Vagina (tissue), 2 donors: ENCODE measurements at regions not wholly inside any gene's neighbourhood (a gene's known extent, or its start where the extent isn't known, plus 50 kb on each side); places are given as distances from the start of the nearest gene placed in this dataset.

Source experiments
- DNase-seq, 2 donors: peaks; one replicate each; pipeline ENCODE4 v3.0.0-alpha.2; 2017; ENCODE audit errors: extremely low spot score in 2 of 2
- H3K27ac ChIP-seq: fragments of 200-600 bp; sonication (generic); one replicate; pipeline ENCODE4 v1.5.1; 2019
- H3K27me3 ChIP-seq: fragments of 200-600 bp; sonication (generic); one replicate; pipeline ENCODE4 v1.5.1; 2019
- H3K36me3 ChIP-seq, 2 donors: fragments of 200-600 bp; sonication (generic); one replicate each; pipeline ENCODE4 v1.5.1; 2017 to 2019
- H3K4me1 ChIP-seq: fragments of 200-600 bp; sonication (generic); one replicate; pipeline ENCODE4 v1.5.1; 2019
- H3K4me3 ChIP-seq, 2 donors: fragments of 200-600 bp; sonication (generic); 1 replicate in 1 of 2; 2 replicates in 1 of 2; pipeline ENCODE4 v1.5.1; 2016 to 2019
- H3K9me3 ChIP-seq: fragments of 200-600 bp; sonication (generic); one replicate; pipeline ENCODE4 v1.5.1; 2019
- POLR2A ChIP-seq, 2 donors: fragments of 450-650 bp; IDR thresholded peaks; one replicate each; pipeline ENCODE4 v1.6.1; 2017; ENCODE audit warnings: antibody characterized with exemption in 2 of 2, mild to moderate bottlenecking in 2 of 2, moderate library complexity in 2 of 2
- POLR2AphosphoS5 ChIP-seq, 2 donors: sonication (generic); formaldehyde crosslinking; IDR thresholded peaks; one replicate each; pipeline ENCODE4 v1.9.0; 2017; ENCODE audit warnings: antibody characterized with exemption in 2 of 2, mild to moderate bottlenecking in 2 of 2, low read depth in 1 of 2; ENCODE audit not compliant: insufficient read depth in 1 of 2
- intact Hi-C: fragments of 100-400 bp; cut with DNase I; formaldehyde crosslinking; loops from one replicate; pipeline ENCODE4 v1.15.1; 2023
- TF ChIP-seq, protein P1 (sequence below), 3 experiments: fragments of 450-650 bp in 2 of 3; fragments of 200-600 bp in 1 of 3; sonication (generic) in 1 of 3; IDR thresholded peaks; one replicate each; pipeline ENCODE4 v1.5.1; 2017 to 2019; ENCODE audit warnings: antibody characterized with exemption in 3 of 3, mild to moderate bottlenecking in 2 of 3, moderate library complexity in 2 of 3

DNA sequence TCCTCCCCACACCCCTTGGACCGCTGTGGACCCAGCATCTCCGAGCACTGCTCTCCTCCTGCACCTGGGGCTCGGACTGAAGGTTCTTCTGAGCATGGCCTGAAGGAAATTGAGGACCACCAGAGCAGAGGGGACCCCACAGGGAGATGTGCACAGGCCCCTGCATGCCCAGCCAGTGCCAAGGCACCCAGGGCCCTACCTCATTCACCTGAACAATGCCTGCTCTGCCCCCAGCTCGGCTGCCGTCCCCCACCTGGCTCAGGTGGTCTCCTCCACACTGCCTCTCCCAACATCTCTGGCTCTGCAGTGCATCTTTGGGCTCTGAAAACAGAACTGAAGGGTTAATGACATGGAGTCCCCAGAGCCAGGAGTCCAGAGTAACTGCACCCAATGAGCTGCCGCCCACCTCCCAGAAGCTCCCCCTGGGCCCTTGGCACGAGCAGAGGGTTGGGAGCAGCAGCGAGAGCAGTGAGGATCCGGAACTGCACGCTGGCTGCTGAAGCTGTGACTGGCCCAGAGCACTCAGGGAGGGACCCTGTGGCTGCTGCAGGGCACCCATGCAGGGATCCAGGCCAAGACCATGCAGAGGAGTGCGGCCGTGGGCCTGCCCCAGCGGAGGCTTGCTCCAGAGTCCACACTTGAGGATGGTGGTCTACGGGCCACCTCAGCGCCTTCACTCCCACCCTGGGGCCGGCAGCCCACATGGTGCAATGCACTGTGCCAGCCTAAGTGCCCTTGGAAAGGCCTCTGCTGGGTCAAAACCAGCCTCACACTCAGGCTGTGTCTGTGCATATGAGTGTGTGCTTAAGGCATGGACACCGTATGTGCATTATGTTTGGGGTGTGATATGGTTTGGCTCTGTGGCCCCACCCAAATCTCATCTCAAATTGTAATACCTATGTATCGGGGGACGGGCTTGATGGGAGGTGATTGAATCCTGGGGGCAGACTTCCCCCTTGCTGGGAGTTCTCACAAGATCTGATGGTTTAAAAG is 686.1 kb downstream of the TBC1D22A start:
- Histone ChIP-seq H3K36me3 (no peaks in the 10 kb centered on the region), H3K4me3 (no peak overlapping the region), H3K27ac (no peak overlapping the region), H3K4me1 (no peaks in the 10 kb centered on the region), H3K9me3 (no peaks in the 10 kb centered on the region), H3K27me3 (no peaks in the 10 kb centered on the region)
- no peak for TF ChIP-seq POLR2AphosphoS5 (IDR thresholded peaks at IDR 0.05; ENCODE audit: insufficient read depth in 1 of 2, low read depth in 1 of 2)
- TF ChIP-seq, protein P1, sequence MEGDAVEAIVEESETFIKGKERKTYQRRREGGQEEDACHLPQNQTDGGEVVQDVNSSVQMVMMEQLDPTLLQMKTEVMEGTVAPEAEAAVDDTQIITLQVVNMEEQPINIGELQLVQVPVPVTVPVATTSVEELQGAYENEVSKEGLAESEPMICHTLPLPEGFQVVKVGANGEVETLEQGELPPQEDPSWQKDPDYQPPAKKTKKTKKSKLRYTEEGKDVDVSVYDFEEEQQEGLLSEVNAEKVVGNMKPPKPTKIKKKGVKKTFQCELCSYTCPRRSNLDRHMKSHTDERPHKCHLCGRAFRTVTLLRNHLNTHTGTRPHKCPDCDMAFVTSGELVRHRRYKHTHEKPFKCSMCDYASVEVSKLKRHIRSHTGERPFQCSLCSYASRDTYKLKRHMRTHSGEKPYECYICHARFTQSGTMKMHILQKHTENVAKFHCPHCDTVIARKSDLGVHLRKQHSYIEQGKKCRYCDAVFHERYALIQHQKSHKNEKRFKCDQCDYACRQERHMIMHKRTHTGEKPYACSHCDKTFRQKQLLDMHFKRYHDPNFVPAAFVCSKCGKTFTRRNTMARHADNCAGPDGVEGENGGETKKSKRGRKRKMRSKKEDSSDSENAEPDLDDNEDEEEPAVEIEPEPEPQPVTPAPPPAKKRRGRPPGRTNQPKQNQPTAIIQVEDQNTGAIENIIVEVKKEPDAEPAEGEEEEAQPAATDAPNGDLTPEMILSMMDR (IDR thresholded peaks at IDR 0.05), result no peak
- TF ChIP-seq POLR2A (IDR thresholded peaks at IDR 0.05), result no peak
- peak; percentile 58 to 91 for DNase-seq
- intact Hi-C loops, result no loop called here

DNA sequence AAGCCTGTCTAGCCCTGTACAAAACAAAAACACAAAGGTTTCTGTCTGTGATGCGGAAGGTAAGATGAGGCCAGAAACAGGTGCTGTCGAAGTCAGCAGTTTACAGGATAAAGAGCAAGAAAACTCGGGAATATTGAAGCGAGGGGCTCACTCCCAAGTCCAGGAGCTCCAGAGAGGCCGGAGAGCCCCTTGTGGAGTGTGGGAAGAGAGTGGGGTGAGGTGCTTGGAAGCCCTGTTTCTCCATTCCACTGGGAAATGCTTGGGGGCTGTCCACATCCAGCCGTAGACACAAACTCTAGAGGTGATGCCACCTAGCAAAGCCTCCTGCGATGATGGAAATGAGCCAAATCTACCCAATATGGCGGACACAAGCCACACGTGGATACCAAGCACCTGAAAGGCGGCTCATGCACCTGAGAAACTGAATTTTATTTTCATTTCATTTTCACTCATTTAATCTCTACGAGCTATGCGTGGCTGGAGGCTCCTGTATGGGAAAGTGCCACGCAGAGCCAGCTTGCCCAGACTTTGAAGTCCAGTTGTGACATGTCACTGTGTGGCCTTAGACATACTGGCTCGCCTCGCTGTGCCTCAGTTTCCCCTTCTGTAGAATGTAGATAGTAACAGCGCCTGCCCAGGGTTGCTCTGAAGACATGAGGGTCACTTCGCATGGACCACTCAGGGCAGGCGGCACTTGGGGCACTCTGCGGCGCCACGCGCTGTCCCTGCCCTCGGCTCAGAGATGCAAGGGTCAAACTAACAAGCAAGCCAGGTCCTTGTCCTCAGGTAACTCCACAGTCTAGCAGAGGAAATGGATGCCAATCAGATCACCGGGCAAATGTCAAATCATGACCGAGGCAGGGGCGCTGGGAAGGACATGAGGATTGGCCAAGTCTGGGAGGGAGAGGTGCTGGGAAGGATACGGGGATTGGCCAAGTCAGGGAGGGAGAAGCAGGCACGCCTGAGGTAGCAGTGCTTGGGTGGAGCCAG is 684.7 kb downstream of the TBC1D22A start:
- H3K4me1 ChIP-seq, result no peaks in the 10 kb centered on the region
- no peaks in the 10 kb centered on the region for H3K36me3 ChIP-seq
- H3K4me3 ChIP-seq, result no peak overlapping the region
- H3K27ac ChIP-seq, result no peak overlapping the region
- H3K27me3 ChIP-seq, result no peaks in the 10 kb centered on the region
- H3K9me3 ChIP-seq, result no peaks in the 10 kb centered on the region
- intact Hi-C loops, result no loop called here
- TF ChIP-seq POLR2A (IDR thresholded peaks at IDR 0.05) (no peak), POLR2AphosphoS5 (IDR thresholded peaks at IDR 0.05; ENCODE audit: insufficient read depth in 1 of 2, low read depth in 1 of 2) (no peak)
- TF ChIP-seq, protein P1 (IDR thresholded peaks at IDR 0.05), result no peak
- DNase-seq, result peak in 1 of 2 donors; percentile 72

DNA sequence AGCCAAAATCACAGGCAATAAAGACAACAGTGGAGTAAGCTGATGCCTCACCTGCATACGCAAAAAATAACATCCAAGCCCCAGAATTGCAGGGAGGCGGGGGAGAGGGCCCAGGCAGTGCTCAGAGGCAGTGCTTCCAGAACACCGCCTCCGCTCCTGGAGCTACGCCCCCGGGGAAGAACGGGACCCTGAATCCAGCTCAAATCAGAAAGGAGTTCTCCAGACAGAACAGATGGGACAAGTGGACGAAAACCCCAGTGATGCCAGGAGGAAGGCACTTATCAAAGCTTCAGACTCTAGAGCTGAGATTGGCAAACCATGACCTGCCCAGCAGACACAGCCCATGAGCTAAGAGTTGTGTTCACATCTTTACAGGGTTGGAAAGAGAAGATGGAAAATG is 683.9 kb downstream of the TBC1D22A start:
- Histone ChIP-seq H3K9me3 (no peaks in the 10 kb centered on the region), H3K27ac (no peak overlapping the region), H3K36me3 (no peaks in the 10 kb centered on the region), H3K27me3 (no peaks in the 10 kb centered on the region), H3K4me1 (no peaks in the 10 kb centered on the region), H3K4me3 (no peak overlapping the region)
- TF ChIP-seq POLR2A (IDR thresholded peaks at IDR 0.05) (no peak), POLR2AphosphoS5 (IDR thresholded peaks at IDR 0.05; ENCODE audit: insufficient read depth in 1 of 2, low read depth in 1 of 2) (no peak)
- TF ChIP-seq, protein P1 (IDR thresholded peaks at IDR 0.05), result no peak
- intact Hi-C loops, result no loop called here
- DNase-seq, result peak; percentile 58 to 60

DNA sequence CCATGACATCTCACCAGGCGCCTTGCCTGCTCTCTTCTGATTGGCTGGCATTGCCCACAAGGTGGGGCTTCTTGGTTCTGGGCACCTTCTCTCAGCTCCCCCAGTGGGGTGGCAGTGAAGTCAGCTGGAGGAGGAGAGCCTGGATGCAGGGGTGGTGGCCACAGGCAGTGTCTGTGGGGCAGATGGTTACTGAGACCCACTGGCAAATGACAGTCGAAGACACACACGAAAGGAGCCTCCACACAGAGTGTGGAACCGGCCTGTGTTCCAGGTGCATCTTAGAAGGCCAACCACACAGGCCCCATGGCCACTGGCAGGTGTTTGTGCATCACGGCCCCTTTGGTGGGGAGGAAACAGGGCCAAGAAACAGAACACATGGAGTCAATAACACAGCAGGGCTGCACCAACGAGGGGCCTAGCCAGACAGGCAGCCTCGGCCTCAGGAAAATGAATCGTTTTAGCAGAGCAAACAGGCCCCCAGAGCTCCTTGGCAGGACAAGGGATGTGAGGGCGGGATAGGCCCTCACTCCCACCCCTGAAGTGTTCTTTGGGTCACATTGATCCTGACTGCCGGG is 683.4 kb downstream of the TBC1D22A start:
- intact Hi-C loops, result no loop called here
- TF ChIP-seq POLR2A (IDR thresholded peaks at IDR 0.05) (no peak), POLR2AphosphoS5 (IDR thresholded peaks at IDR 0.05; ENCODE audit: insufficient read depth in 1 of 2, low read depth in 1 of 2) (no peak)
- TF ChIP-seq, protein P1 (IDR thresholded peaks at IDR 0.05), result no peak
- Histone ChIP-seq H3K9me3 (no peaks in the 10 kb centered on the region), H3K4me3 (no peak overlapping the region), H3K4me1 (no peaks in the 10 kb centered on the region), H3K27ac (no peak overlapping the region), H3K27me3 (no peaks in the 10 kb centered on the region), H3K36me3 (no peaks in the 10 kb centered on the region)
- DNase-seq, result peak; percentile 71 to 84
